ENCODE measurements at regions not wholly inside any gene's neighbourhood (a gene's known extent, or its start where the extent isn't known, plus 50 kb on each side); places are given as distances from the start of the nearest gene placed in this dataset.
A peak's percentile ranks its signal among the peaks of the same experiment; 100 is the strongest.

DNA sequence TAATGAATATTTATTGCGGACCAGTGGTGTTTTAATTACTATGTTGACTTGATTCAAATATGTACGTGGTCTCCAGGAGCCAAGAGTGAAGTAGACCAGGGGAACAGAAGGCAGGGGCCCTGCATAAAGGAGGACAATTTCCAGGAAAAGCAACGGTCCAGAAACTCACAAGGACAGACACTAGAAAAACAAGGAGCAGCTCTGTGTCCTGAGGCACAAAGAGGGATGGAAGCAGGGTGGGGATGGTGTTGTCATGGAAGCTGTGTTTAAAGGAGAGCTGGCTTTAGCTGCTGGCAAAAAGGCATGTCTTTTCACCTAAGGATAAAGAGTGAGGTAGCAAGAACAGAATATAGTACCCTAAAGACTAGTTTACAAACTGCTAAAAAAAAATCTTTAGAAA lies 254.1 kb upstream of the TENM3 start:
- Histone ChIP-seq H3K4me1 (ENCODE audit: insufficient read depth, low read length) (no peaks in the 10 kb centered on the region), H3K9me3 (ENCODE audit: low read depth, low read length) (no peaks in the 10 kb centered on the region), H3K27me3 (ENCODE audit: insufficient read depth, low read length) (no peaks in the 10 kb centered on the region), H3K27ac (ENCODE audit: low read depth, low read length) (no peak overlapping the region), H3K79me2 (ENCODE audit: insufficient read depth, low read length) (no peaks in the 10 kb centered on the region), H3K36me3 (ENCODE audit: insufficient read depth, low read length) (no peaks in the 10 kb centered on the region), H3K4me2 (ENCODE audit: insufficient read depth, low read length) (no peak overlapping the region), H4K20me1 (ENCODE audit: insufficient read depth, low read length) (no peaks in the 10 kb centered on the region), H2AFZ (ENCODE audit: low read length) (no peak overlapping the region), H3K4me3 (ENCODE audit: insufficient read depth, low read length) (no peak overlapping the region)
- TF ChIP-seq, protein P1, sequence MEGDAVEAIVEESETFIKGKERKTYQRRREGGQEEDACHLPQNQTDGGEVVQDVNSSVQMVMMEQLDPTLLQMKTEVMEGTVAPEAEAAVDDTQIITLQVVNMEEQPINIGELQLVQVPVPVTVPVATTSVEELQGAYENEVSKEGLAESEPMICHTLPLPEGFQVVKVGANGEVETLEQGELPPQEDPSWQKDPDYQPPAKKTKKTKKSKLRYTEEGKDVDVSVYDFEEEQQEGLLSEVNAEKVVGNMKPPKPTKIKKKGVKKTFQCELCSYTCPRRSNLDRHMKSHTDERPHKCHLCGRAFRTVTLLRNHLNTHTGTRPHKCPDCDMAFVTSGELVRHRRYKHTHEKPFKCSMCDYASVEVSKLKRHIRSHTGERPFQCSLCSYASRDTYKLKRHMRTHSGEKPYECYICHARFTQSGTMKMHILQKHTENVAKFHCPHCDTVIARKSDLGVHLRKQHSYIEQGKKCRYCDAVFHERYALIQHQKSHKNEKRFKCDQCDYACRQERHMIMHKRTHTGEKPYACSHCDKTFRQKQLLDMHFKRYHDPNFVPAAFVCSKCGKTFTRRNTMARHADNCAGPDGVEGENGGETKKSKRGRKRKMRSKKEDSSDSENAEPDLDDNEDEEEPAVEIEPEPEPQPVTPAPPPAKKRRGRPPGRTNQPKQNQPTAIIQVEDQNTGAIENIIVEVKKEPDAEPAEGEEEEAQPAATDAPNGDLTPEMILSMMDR (IDR thresholded peaks at IDR 0.05; ENCODE audit: extremely low read depth, low read depth, low read length), result no peak
- no peak for DNase-seq (ENCODE audit: insufficient read length, low spot score, missing footprints)

DNA sequence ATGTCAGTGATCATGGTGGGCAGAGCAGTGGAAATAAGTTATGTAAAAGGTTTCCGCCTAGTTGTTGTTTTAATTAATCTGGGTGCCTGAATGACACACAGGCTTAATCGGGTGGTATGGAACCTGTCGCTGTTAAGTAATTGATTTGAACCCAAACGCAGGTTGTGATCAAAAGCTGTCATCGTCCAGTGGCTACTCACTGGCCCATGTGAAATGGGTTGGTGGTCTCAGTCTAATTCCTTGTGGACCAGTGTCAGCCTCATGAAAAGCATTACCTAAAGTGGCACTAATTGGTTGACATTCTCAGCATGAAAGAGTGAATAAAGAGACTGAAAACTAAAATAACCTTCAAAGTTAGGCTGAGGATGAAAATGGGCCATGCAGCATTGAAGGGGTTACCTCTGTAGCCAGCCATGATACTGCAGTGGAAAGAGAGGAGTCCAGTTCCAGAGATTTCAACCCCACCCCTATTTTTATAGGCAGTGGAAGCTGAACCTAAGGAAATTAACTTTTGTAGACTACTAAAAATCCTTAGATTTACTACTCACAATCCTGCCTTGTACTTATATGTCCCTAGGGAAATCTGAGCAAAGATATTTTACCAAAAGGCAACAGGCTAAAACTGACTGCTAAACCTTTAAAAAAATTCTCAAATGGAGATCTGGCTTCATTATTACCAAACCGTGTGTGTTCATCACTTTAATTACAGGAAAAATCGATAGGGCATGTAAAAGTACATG lies 251.7 kb upstream of the TENM3 start:
- H3K79me2 ChIP-seq (ENCODE audit: insufficient read depth, low read length), result no peaks in the 10 kb centered on the region
- H3K4me1 ChIP-seq (ENCODE audit: insufficient read depth, low read length), result no peaks in the 10 kb centered on the region
- TF ChIP-seq, protein P1 (IDR thresholded peaks at IDR 0.05; ENCODE audit: extremely low read depth, low read depth, low read length), result no peak
- no peak overlapping the region for H3K4me3 ChIP-seq (ENCODE audit: insufficient read depth, low read length)
- no peaks in the 10 kb centered on the region for H3K36me3 ChIP-seq (ENCODE audit: insufficient read depth, low read length)
- no peak for DNase-seq (ENCODE audit: insufficient read length, low spot score, missing footprints)
- H3K27ac ChIP-seq (ENCODE audit: low read depth, low read length), result no peak overlapping the region
- no peaks in the 10 kb centered on the region for H3K9me3 ChIP-seq (ENCODE audit: low read depth, low read length)
- no peaks in the 10 kb centered on the region for H4K20me1 ChIP-seq (ENCODE audit: insufficient read depth, low read length)
- H3K4me2 ChIP-seq (ENCODE audit: insufficient read depth, low read length), result no peak overlapping the region
- no peaks in the 10 kb centered on the region for H3K27me3 ChIP-seq (ENCODE audit: insufficient read depth, low read length)
- H2AFZ ChIP-seq (ENCODE audit: low read length), result no peak overlapping the region

DNA sequence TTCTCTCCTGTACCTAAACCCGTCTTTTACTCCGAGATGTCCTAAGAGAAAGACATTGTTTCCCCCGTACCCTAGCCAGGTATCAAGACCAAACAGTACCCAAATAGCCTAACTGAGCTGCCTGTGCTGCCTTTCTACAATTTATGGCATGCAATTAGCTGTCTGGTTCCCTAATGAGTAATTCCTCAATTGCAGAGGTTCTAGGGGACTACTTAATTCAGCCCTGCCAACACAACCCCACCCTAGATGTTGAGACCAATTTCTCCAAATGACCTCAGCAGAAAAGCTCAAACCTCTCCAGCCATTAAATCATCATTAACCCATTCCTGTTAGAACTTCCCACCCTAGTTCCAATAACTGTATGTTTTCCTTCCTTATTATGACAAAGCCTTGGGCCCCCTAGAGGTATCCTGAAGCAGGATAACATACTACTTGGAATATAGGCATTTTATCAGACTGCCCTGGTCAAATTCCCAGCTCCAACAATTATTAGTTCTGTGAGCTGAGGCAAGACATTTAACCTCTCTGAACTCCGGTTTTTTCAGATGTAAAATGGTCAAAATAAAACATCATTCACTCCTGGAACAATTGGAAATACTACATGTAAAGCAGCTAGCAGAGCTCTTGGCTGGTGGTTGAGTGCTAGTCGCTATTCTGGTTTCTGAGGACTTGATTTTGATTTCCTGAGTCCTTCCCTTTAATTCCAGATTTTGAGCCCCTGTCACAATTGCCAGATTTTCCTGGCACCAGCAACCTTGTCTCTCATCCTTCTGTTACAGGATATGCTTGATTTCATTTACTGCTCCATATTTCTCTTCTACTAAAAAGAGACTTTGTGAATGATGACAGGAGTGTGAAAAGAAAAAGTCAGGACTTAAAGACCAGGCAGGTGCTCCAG lies 244.6 kb upstream of the TENM3 start:
- DNase-seq (ENCODE audit: insufficient read length, low spot score, missing footprints), result no peak
- H3K9me3 ChIP-seq (ENCODE audit: low read depth, low read length), result no peaks in the 10 kb centered on the region
- TF ChIP-seq, protein P1 (IDR thresholded peaks at IDR 0.05; ENCODE audit: extremely low read depth, low read depth, low read length), result peak; percentile 29
- no peaks in the 10 kb centered on the region for H3K27me3 ChIP-seq (ENCODE audit: insufficient read depth, low read length)
- H3K27ac ChIP-seq (ENCODE audit: low read depth, low read length), result no peak overlapping the region
- no peak overlapping the region for H3K4me2 ChIP-seq (ENCODE audit: insufficient read depth, low read length)
- no peaks in the 10 kb centered on the region for H3K36me3 ChIP-seq (ENCODE audit: insufficient read depth, low read length)
- no peak overlapping the region for H2AFZ ChIP-seq (ENCODE audit: low read length)
- H3K4me1 ChIP-seq (ENCODE audit: insufficient read depth, low read length), result no peaks in the 10 kb centered on the region
- H4K20me1 ChIP-seq (ENCODE audit: insufficient read depth, low read length), result no peaks in the 10 kb centered on the region
- no peaks in the 10 kb centered on the region for H3K79me2 ChIP-seq (ENCODE audit: insufficient read depth, low read length)
- H3K4me3 ChIP-seq (ENCODE audit: insufficient read depth, low read length), result no peak overlapping the region

DNA sequence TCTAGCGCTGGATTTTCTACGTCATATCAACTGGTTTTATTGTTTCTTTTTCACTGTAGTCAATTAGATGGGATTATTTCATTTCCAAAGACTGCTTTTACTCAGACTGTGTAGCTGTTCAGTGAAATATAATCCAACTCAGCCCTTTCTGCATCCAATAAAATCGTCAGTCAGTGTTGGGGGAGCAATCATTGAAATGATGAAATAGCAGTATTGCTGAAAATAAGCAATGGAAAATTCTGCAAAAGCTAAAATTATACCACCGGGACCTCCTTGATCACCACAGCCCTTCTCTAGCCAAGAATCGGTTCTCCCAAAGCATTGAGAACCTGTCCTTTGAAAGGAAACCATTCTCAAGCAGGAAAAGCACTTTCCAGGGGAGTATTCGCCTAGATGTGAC lies 243.1 kb upstream of the TENM3 start:
- Histone ChIP-seq H3K4me1 (ENCODE audit: insufficient read depth, low read length) (no peaks in the 10 kb centered on the region), H3K4me3 (ENCODE audit: insufficient read depth, low read length) (no peak overlapping the region), H3K4me2 (ENCODE audit: insufficient read depth, low read length) (no peak overlapping the region), H3K27ac (ENCODE audit: low read depth, low read length) (no peak overlapping the region), H3K27me3 (ENCODE audit: insufficient read depth, low read length) (no peaks in the 10 kb centered on the region), H3K79me2 (ENCODE audit: insufficient read depth, low read length) (no peaks in the 10 kb centered on the region), H3K36me3 (ENCODE audit: insufficient read depth, low read length) (no peaks in the 10 kb centered on the region), H2AFZ (ENCODE audit: low read length) (no peak overlapping the region), H4K20me1 (ENCODE audit: insufficient read depth, low read length) (no peaks in the 10 kb centered on the region), H3K9me3 (ENCODE audit: low read depth, low read length) (no peaks in the 10 kb centered on the region)
- no peak for DNase-seq (ENCODE audit: insufficient read length, low spot score, missing footprints)
- TF ChIP-seq, protein P1 (IDR thresholded peaks at IDR 0.05; ENCODE audit: extremely low read depth, low read depth, low read length), result no peak
